PFSK-1 (cell line): ENCODE measurements at regions not wholly inside any gene's neighbourhood (a gene's known extent, or its start where the extent isn't known, plus 50 kb on each side); places are given as distances from the start of the nearest gene placed in this dataset.

Source experiments
- FOXP2 ChIP-seq: optimal IDR thresholded peaks from 2 replicates; pipeline ENCODE3; 2011; ENCODE audit warnings: borderline replicate concordance, control low read depth, inconsistent platforms; ENCODE audit not compliant: insufficient read depth; ENCODE audit errors: extremely low read length, extremely low read depth
- POLR2AphosphoS5 ChIP-seq: IDR thresholded peaks from 2 replicates; pipeline ENCODE4 v1.6.1; 2012; ENCODE audit warnings: low read depth, mild to moderate bottlenecking, control low read depth, low read length, moderate library complexity
- SIN3A ChIP-seq: IDR thresholded peaks from 2 replicates; pipeline ENCODE4 v1.6.1; 2012; ENCODE audit warnings: mild to moderate bottlenecking, low read length, moderate library complexity, borderline replicate concordance; ENCODE audit not compliant: insufficient read depth
- TAF1 ChIP-seq: IDR thresholded peaks from 2 replicates; pipeline ENCODE4 v1.6.1; 2012; ENCODE audit warnings: low read length, control low read depth, borderline replicate concordance; ENCODE audit not compliant: insufficient read depth
- TF ChIP-seq, protein P1 (sequence below), 2 experiments: IDR thresholded peaks; 2 replicates each; pipeline versions ENCODE4 v1.6.1 to v1.8.0; 2011 to 2012; ENCODE audit warnings: low read depth in 2 of 2, low read length in 2 of 2, control low read depth in 1 of 2, inconsistent platforms in 1 of 2, mild to moderate bottlenecking in 1 of 2, moderate library complexity in 1 of 2; ENCODE audit not compliant: insufficient read depth in 1 of 2

DNA sequence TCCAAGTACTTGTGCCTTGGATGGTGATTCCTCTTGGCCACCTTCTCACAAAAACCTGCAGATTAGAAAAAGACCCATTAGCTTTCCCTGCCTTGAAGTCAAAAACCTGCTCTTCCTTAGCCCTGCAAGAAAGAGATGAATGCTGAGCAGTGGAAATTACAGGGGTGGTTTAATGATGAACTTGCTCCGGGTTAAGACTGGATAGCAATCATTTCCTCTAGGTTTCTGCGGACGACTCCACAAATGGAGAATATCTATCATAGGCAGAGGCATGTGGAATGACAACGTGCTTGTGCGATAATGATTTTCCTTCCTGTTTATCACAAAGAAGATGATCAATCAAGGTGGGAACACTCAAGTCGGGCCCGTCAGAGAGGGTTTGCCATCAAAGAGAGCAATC, 201.2 kb upstream of the ERCC4 start:
- no peak for TF ChIP-seq POLR2AphosphoS5
- TF ChIP-seq, protein P1, sequence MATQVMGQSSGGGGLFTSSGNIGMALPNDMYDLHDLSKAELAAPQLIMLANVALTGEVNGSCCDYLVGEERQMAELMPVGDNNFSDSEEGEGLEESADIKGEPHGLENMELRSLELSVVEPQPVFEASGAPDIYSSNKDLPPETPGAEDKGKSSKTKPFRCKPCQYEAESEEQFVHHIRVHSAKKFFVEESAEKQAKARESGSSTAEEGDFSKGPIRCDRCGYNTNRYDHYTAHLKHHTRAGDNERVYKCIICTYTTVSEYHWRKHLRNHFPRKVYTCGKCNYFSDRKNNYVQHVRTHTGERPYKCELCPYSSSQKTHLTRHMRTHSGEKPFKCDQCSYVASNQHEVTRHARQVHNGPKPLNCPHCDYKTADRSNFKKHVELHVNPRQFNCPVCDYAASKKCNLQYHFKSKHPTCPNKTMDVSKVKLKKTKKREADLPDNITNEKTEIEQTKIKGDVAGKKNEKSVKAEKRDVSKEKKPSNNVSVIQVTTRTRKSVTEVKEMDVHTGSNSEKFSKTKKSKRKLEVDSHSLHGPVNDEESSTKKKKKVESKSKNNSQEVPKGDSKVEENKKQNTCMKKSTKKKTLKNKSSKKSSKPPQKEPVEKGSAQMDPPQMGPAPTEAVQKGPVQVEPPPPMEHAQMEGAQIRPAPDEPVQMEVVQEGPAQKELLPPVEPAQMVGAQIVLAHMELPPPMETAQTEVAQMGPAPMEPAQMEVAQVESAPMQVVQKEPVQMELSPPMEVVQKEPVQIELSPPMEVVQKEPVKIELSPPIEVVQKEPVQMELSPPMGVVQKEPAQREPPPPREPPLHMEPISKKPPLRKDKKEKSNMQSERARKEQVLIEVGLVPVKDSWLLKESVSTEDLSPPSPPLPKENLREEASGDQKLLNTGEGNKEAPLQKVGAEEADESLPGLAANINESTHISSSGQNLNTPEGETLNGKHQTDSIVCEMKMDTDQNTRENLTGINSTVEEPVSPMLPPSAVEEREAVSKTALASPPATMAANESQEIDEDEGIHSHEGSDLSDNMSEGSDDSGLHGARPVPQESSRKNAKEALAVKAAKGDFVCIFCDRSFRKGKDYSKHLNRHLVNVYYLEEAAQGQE (IDR thresholded peaks at IDR 0.05; ENCODE audit: insufficient read depth in 1 of 2, low read depth in 2 of 2, low read length in 2 of 2): no peak

DNA sequence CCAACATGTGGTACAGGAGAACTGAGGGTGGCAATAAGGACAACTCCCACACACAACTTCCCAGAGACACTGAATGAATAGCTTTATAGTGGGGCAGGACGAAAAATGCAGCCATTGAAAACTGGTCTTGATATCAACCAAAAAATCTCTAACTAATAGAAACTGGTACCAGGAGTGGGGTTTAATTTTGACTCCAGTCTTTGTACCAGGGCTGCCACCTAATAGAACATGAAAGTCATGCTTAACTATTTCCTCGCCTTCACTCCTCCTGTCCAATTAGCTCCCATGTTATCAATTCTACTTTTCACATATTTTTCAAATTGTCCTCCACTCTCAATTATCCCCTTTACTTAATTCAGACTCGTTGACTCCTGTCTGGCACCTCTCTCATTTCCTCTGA, 192.0 kb upstream of the ERCC4 start:
- TF ChIP-seq FOXP2: no peak
- no peak for TF ChIP-seq TAF1
- no peak for TF ChIP-seq SIN3A
- TF ChIP-seq, protein P1 (IDR thresholded peaks at IDR 0.05; ENCODE audit: insufficient read depth in 1 of 2, low read depth in 2 of 2, low read length in 2 of 2): no peak
- no peak for TF ChIP-seq POLR2AphosphoS5

DNA sequence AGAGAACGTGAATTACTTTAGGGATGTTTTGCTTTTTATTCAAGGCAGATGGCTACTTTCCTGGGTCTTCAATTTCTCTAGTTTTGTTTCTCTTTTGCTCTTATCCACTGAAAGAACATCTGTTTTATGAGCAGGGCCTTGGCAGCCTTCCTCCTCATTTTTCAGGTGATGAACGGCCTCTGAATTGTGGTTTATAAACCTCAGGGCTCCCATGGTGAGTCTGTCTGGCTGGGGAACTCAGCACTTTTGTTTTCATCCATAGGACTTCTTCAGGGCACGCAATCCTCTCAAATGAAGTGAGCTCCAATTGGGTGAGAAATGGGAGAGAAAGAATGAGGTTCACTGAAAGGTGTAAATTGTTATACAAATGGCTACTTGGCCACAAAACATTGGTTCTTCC, 186.4 kb upstream of the ERCC4 start:
- no peak for TF ChIP-seq SIN3A
- no peak for TF ChIP-seq POLR2AphosphoS5
- TF ChIP-seq TAF1: no peak
- TF ChIP-seq, protein P1 (IDR thresholded peaks at IDR 0.05; ENCODE audit: insufficient read depth in 1 of 2, low read depth in 2 of 2, low read length in 2 of 2): no peak
- no peak for TF ChIP-seq FOXP2

DNA sequence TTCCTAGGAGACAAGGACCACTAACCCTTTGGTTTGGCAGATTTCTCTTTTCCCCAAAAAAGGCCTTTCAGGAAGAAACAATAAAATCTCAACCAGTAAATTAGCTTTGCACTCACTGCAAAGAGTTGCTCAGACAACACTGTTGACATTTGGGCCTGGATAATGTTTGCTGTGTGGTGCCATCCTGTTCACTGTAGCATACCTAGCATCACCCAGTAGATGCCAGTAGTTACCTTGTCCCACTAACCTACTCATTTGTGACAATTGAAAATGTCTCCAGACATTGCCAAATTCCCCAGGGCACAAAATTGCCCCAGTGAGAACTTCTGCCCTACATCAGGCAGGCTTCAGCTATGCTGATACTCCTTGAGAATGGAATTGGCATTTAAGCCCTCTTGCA, 177.0 kb upstream of the ERCC4 start:
- TF ChIP-seq SIN3A: no peak
- TF ChIP-seq POLR2AphosphoS5: no peak
- TF ChIP-seq, protein P1 (IDR thresholded peaks at IDR 0.05; ENCODE audit: insufficient read depth in 1 of 2, low read depth in 2 of 2, low read length in 2 of 2): no peak
- no peak for TF ChIP-seq FOXP2
- no peak for TF ChIP-seq TAF1

DNA sequence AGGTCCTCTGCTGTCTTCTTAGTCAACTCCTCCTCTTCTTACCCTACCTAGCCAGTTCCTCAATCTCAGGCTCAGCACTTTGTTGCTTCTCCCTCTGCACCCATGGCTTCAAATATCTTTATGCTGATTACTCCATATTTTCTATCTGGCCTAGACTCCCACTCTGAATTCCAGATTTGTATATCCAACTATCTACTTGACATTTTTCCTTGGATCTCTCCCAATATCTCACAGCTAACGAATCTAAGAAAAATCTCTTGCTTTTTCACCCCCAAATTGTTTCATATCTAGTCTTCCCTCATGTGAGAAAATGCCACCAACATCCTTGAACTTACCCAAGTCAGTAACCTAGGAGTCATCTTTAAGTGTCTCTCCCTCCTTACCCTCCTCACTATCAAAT, 176.4 kb upstream of the ERCC4 start:
- TF ChIP-seq FOXP2: no peak
- no peak for TF ChIP-seq SIN3A
- TF ChIP-seq, protein P1 (IDR thresholded peaks at IDR 0.05; ENCODE audit: insufficient read depth in 1 of 2, low read depth in 2 of 2, low read length in 2 of 2): no peak
- TF ChIP-seq POLR2AphosphoS5: no peak
- TF ChIP-seq TAF1: no peak
